DMS153 treated with DMSO at 0.1 percent for 48 hours (cell line): ENCODE measurements at regions not wholly inside any gene's neighbourhood (a gene's known extent, or its start where the extent isn't known, plus 50 kb on each side); places are given as distances from the start of the nearest gene placed in this dataset.
"Not testable (repeated sequence)": the region's sequence is repeated elsewhere in the genome, so short reads cannot be mapped to it uniquely, and the experiment has no call there.

Experiments
- DNase-seq: peaks from one replicate; lab custom pipeline; 2025; ENCODE audit not compliant: unreplicated experiment; lab: John Stamatoyannopoulos, UW

DNA sequence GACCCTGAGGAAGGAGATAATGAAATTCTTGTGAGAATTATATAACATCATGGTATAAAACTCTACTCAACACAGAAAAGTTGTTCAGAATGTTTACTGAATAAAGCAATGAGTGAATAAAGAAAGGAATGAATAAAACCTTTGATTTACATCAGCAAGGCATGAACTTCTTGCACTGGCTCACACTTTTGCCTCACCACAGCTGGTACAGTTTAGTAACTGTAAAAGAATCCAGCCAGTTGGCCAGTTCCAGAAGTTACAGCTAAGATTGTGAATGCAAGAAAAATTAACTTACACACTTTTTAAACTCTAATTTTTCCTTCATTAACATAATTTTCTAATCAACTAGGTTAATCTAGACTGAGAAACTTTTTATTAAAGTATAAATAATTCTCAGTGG, 490.9 kb downstream of the NFIB start:
- no peak for DNase-seq

DNA sequence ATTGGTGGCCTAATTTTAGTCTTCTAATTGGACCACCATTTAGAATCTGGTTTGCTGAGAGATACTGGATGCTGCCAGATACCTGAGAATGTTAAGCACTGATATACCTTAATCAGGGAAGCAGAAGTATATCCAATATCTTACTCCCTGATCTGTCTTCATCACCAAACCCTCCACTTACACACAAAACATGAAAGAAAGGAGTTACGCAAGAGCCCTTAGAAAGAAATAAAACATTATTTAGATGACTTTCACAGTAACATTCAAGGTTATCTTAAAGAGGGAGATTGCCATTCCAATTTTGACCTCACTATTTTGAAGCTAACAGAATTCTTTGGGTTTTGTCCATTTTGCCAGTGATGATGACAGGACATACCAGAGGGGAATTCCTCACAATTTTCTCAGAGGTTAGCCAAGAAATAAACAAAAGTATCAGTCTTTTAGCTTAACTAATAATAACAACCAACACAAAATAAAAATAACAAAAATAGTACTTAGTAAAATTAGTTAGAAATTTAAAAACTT, 496.1 kb downstream of the NFIB start:
- no peak for DNase-seq

DNA sequence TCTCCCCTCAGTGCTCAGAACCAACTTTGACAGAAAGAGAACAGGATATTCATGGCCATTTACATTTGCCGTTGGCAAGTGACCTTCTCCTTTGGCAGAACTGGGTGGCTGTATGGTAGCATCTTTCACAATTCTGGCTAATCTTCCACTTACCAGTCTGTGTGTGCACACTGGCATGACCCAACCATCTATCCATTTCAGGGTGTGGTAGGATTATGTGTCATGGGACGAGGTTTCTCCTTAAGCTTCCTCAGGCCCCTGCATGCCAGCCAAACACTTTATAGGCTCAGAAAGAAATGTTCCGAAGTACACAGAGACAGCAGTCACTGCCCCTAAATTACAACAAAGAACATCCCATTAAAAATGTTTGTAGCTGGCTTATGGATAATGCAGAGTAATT, 497.1 kb downstream of the NFIB start:
- DNase-seq, result no peak

DNA sequence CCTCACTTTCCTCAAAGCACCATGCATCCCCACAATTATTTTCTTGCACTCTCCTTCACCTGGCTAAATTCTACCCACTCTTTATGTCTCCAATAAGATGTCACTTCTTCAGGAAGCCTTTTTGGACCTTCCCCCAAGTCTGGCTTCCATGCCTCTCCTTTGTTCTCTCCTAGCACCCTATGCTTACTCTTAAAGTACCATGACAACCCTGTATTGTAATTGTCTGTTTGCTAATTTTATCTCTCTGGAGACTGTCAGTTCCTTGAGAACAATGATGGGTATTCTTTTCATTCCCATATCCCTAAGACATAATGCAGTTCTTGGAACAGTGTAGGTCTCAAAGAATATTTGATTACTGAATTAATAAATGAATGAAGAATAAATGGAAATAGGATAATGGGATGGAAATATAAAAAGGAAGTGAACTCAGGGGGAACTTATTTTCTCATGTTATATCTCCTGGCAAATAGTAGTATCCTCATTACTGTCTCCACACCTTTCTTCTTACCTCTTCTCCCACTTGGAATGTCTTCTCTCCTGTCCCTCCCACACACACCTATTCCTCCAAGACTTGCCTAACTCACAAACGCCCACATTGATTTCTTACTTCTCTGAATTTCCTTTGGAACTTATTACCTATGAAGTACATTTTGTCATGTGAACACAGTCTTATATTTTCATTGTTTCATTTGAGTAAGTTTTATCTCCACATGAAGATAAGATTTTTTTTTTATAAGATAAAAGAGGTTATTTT, 499.1 kb downstream of the NFIB start:
- DNase-seq, result no peak

DNA sequence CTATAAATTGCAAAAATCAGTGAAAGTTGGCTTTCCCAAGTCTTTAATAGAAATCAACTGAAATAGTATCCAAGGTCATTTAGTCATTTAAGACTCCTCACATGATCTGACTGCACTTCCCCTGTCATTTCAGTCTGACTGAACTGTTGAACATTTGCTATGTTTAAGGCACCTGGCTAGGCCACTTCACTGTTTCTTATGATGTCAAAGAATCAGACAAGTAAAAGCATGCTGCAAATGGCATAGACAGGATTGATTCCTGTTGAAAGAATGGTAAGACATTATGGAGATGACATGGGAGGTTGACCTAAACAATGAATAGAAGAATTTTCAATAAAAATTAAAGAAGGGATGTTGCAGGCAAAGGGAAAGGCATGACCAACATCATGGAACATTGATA, 502.1 kb downstream of the NFIB start:
- no peak for DNase-seq

DNA sequence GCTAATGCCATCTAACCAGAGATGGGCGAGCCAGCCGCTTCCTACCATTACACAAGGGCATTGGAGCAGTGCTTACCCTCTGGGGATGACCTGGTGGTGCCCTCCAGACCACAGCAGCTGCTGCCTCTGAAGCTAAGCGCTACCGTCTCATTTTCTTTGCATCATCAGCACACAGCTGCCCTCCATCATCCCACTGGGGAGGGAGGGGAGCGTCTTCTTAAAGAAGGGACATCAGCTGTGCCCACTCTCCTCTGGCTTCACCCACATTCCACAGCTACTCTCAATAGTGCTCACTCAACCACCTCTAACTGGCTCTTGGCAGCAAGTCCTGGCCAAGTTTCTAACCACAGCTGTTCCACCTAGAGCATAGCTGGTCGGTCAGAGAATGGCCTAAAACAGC, 503.4 kb downstream of the NFIB start:
- no peak for DNase-seq

DNA sequence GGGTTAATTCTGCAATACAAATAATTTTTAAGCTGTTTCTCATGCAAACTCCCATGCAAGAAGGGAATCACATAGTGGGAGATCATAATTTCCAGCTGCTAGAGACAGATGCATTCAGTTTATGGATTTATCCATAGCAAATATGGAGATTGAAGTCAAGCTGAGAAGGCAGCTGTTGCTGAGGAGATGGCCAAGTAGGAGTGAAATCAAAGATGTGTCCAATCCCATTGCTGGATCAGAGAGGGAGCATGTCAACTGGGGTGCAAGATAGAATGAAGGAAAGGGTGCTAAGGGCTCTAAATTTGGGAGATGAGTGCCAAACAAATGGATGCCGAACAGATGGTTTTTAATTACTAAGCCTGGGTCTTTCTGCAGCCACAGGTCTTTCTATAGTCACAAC, 504.5 kb downstream of the NFIB start:
- no peak for DNase-seq

DNA sequence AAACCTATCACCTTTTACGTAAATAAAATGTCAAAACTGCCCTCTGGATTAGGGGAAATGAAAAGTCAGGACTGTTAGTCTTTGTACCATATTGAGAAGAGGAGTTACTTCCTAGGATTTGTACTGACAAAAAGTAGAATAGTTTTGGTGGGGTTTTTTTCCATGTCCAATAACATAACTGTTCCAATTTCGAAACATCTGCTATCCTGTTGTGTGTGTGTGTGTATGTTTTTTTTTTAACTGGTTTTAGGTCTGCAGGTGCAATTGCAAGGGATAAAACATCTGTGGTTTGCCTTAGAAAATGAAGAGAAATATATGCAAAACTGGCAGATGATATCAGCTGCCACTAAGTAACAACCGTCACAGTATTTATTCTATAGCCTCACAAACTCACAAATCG, 506.8 kb downstream of the NFIB start:
- no peak for DNase-seq

DNA sequence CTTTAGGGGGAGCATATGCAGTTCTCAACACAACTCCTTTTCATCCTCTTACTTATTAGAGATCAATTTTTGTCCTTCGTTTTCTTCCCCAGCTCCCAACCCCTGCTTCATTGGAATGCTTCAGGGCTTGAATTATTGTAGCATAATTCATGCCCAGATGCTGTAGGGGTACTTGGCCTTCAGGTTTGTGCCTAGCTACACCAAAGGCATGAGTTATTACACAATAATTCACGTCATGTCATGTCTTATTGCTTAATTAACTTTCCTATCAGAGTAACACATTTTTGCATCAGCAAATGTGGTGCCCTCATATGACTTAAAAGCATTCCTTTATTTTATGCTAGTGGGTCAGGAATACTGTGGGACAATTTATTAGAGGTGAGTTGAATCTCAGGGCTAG, 507.2 kb downstream of the NFIB start:
- DNase-seq, result no peak

DNA sequence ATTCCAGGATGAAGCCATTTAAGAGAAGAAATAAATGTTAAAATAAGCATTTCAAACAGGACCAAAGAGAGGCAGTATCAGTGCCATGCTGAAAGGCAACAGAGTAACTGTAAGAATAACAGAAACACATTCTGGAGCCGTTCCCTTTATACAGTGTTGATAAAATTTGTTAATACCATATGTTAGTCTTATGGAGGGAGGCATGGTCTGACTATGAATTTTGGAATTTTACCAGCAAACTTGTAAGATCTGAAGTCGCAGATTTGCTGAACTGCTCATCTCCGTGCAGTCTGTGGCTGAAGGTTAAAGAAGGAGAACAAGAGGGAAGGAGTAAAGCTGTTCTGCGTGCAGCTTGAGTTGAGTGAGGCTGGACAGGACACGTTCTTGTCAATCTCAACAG, 508.4 kb downstream of the NFIB start:
- DNase-seq, result no peak

DNA sequence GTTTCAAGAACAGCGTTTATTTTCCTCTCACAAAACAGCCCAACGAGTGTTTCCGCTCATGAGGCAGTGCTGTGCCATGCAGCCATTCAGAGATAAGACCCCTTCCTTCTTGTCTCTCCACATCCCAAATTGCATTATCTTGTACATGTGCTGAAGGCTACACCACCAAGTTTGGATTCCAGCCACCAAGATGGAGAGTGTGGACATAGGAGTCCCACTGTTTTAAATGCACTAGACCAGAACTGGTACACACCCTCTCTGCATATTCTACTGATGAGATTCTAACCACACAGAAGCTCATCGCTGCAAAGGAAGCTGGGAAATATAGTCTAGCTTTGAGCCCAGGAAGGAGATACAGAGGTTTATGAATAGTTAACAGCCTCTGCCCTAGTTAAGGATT, 509.4 kb downstream of the NFIB start:
- no peak for DNase-seq

DNA sequence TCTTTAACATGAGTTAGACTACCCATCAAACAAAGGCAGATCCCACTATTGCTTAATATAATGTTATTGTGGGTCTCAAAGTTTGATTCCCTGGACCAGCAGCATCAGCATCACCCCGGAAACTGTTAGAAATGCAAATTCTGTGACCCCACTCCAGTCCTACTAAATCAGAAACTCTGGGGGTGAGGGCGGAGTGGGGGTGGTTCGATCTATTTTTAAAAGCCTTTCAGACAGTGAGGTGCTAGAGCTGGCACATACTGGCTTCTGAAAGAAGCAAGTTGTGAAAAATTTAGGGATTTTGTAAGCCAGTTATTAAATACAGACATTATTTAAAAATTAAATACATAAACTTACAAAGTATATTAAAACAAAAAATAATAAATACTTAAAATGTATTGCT, 513.2 kb downstream of the NFIB start:
- DNase-seq, result no peak

DNA sequence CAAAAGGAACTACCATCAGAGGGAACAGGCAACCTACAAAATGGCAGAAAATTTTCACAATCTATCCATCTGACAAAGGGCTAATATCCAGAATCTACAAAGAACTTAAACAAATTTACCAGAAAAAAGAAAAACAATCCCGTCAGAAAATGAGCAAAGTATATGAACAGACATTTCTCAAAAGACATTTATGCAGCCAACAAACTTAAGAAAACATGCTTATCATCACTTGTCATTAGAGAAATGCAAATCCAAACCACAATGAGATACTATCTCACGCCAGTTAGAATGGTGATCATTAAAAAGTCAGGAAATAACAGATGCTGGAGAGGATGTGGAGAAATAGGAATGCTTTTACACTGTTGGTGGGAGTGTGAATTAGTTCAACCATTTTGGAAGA, 516.2 kb downstream of the NFIB start:
- DNase-seq, result not testable (repeated sequence)

DNA sequence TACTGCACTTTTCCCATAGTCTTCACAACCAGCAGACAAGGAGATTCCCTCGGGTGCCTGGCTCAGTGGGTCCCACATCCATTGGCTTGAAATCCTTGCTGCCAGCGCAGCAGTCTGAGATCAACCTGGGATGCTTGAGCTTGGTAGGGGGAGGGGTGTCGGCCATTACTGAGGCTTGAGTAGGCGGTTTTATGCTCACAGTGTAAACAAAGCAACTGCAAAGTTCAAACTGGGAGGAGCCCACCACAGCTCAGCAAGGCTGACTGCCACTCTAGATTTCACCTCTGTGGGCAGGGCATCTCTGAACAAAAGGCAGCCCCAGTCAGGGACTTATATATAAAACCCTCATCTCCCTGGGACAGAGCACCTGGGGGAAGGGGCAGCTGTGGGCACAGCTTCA, 512.3 kb upstream of the MPDZ start:
- DNase-seq, result no peak

DNA sequence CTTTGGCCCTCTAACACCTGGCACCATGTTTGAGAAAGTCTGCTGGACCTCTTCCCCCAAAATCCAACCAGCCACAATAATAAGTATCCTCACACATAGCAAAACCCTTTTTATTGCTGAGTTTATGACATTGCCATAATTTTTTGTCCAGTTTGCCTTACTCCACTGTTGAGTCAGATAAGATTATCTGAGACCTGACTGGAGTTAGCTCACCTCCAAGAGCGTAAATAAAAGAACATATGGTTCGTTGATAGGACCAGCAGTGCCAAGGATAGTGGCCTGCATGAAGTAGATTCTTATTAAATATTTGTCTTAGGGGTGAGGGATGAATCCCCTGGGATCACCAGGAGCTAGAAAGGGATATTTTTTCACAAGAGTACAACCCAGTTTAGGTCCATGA, 510.6 kb upstream of the MPDZ start:
- no peak for DNase-seq

DNA sequence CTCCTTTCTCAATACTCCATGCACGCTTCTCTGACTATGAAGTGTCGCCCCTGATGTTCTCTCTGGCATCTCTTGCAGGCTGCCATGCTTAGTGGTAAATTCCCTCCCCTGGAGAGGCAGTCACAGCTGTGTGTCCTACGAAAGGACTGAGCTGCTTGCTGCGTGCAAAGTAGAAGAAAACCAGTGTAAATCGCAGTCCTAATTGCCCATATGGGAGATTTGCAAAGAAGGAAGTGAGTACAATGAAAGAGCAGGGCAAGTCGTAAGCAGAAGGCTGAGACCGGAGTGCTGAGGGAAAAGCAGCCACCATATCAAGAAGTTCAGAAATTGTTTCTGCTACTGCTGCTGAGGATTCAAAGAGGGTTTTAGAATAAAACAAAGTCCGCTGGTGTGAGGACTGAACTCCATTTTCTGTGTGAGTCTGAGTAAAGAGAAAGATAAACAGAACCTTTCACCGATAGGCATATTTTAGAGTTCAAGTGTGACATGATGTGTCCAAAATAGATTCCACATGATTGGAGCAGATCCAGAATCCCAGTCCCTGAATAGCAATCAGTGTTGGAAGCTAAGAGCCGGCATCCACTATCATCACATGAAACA, 507.8 kb upstream of the MPDZ start:
- DNase-seq, result no peak

DNA sequence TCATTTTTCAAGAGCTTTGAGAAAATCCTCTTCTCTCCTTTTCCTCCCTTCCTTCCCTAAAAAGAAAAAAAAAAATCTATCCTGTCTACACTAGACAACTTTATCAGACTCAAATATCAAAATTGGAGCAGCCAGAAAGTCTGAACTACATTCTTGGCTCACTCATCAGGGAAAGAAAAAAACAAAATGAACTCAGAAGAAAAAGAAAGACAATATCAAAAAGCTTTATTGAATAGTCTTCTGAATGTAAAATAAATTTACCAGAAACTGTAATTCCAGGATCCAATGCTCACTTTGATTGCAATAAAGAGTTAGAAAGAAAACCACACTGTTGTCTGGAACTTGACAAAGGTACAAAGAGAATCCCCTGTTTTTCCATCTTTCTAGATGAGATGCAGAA, 507.2 kb upstream of the MPDZ start:
- no peak for DNase-seq

DNA sequence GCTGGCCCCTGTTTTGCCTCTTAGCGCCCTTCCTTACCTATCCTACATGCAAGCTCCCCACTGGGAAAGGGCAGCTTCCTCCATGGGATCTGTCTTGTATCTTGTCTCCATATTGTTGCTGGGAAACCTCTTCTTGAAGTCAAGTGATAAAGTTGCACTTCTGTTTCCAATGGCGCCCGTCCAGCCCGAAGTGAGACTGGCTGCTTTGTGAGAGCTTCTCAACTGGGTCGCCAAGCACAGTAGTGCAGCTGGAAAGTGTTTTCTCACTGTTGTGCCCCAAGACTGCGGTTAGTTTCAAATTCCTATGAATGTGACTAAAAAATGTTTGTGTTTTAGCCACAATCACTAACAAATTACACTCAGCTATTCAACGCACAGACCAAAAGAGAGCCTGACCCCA, 506.6 kb upstream of the MPDZ start:
- no peak for DNase-seq

DNA sequence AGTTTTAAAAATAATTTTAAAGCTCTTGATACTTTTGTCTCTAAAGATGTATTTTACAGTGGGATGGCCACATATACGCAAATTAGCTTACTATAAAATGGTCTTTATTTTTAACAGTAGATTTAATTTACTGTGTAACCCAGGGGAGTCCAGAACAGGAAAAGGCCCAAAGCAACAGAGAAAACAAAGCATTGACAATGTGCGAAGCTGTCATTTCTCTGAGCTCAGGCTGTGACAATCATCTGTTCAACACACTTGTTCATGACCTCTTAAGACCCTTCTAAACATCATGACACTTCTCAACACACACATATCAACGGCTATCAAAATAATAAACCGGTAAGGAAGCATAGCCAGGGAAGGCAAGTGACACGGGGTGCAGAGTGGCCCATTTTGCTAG, 499.6 kb upstream of the MPDZ start:
- DNase-seq, result no peak

DNA sequence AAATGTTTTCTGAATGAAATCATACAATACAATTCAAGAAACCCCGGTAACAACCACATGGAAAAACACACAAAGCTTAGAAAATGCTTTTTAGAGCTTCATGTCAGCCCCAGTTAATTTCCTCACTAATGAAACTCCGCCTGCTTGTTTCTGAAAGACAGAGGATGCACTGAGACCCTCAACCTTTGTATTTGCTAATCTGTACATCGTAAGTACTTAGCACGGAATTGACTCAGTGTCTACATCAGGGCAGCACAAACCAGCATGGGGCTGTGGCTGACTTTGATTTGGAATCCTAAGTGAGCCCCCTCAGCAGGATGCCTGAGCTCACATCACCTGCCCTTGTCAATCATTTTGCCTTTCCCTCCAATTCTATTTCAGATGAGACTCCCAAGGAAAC, 499.1 kb upstream of the MPDZ start:
- no peak for DNase-seq

DNA sequence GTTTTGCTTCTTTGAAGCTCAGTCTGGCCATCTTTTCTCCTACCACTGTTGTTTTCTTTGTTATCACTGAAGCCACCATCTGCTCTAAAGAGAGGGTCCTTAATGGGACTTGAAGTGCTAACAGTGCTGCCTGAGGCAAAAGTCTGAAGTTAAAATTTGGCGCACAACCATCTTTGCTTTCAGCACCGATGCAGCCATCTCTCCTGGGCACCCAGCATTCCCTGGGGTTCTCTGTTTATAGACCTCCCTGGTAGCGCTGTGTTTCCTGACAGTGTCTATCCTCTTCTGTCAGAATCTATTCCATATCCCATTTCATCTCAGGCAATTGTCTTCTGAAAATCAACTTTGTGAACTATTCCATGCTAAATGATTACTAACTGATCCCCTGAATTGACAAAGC, 491.5 kb upstream of the MPDZ start:
- no peak for DNase-seq

DNA sequence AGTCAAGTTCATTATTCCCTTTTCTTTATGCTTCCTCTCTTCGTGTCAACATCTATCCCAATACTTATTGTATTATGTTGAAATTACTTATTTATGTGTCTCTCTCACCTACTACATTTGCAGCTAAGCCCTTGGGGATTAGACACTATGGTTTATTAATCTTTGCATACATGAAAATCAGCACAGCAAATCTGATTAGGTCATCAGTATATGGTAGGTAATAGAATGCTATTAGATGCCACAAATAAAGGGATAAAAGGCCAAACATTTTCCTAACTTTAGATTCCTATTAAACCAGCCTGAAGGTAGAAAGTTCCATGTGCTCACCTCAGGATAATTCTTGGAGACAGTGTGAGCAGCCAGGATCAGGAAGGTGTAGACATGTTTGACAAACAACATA, 490.1 kb upstream of the MPDZ start:
- no peak for DNase-seq

DNA sequence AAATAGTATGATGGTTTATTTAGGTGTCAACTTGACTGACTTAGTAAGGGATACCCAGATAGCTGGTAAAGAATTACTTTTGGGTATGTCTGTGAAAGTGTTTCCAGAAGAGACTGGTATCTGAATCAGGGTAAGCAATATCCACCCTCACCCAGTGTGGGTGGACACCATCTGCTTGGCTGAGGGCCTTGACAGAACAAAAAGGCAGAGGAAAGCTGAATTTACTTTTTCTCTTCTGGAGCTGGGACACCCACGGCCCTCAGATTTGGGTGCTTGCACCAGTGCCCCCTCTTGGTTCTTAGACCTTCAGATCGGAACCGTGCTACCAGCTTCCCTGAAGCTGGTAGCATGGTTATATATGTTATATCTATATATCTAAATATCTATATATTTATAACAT, 489.5 kb upstream of the MPDZ start:
- no peak for DNase-seq
